ENCODE measurements at regions not wholly inside any gene's neighbourhood (a gene's known extent, or its start where the extent isn't known, plus 50 kb on each side); places are given as distances from the start of the nearest gene placed in this dataset.
"Not testable (repeated sequence)": the region's sequence is repeated elsewhere in the genome, so short reads cannot be mapped to it uniquely, and the experiment has no call there.

DNA sequence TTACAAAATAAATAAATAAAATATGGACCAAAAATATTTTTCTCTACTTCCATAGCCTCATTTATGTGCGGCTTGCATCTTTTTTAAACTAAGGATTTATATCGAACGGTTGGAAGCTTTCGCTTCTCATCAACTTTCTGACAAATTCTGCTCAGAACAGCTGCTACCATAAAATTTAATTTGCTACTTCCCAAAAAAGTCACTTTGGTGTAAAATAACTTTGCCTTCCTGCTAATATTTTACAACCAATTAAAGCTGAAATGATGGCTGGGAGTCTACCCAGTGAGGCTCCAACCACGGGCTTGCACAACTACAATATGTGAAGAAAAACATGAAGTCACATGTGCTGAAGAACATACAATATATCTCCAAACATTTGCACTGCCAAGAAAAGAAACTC, 253.1 kb upstream of the NEBL start:
- DNase-seq (ENCODE audit: low spot score) (no peak), FAIRE-seq (no peak)

DNA sequence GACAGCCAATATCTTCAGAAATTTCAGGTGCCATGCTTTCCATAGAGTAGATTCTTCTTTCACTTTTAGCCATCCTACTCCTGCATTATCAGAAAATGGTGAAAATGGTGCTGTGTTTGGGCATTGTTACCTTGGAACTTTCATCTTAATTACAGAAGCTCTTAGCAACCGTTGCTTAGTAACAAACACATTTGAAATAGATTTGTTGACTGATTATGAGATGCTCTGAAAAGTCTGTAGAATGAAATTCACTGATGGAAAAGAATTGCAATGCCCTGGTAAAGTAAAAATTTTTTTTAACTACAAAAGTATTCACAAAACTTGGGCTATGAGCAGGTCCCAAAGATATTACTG, 249.3 kb upstream of the NEBL start:
- FAIRE-seq = no peak
- no peak for DNase-seq (ENCODE audit: low spot score)

DNA sequence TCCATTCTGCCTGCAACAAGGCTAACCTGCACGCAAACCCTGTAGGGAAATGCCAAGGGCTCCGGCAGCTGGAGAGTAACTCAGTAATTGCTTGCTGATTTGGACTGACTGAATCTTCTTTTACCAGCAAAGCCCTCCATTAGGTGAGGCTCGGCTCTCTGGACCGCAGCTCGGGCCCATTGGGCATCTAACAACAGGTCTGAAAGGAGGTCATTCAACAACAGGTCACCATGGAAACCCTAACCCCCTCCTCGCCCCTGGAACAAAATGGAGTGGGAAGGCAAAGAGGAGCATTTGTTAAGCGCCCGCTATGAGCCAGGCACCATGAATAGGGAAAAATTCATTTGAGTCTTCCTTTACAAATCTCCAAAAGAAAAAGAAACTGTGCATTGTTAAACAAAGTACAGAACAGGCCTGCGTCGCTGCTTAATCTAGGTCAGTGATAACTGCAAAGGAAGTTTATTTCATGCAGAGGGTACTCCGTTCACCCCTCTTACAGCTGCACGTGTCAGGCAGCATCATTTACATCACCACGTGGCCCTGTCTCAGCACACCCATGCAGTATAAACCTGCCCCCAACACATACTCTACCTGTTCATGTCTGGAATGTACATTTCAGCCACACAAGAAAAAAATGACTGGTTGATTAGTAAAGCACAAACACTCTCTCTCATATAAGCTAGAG, 248.8 kb upstream of the NEBL start:
- FAIRE-seq = no peak
- no peak for DNase-seq (ENCODE audit: low spot score)

DNA sequence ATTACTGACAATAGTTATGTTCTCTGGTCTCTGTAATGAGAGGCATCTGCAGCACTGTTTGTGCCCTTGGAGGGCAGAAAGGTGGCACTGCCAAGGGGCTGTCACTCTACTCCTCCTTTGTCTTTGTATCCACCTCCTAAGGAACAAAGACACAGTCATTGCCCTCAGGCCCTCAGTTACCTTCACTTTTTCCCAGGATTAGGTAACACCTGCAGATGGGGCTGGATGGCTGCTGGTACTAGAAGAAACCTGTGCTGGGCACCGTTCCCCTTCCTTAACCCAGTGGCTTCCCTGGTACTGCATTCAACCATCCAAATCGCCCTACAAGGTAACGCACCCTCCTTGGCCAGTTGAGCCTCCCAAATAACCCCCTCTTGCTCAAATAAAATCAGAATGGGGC, 246.9 kb upstream of the NEBL start:
- FAIRE-seq (no peak), DNase-seq (ENCODE audit: low spot score) (no peak)

DNA sequence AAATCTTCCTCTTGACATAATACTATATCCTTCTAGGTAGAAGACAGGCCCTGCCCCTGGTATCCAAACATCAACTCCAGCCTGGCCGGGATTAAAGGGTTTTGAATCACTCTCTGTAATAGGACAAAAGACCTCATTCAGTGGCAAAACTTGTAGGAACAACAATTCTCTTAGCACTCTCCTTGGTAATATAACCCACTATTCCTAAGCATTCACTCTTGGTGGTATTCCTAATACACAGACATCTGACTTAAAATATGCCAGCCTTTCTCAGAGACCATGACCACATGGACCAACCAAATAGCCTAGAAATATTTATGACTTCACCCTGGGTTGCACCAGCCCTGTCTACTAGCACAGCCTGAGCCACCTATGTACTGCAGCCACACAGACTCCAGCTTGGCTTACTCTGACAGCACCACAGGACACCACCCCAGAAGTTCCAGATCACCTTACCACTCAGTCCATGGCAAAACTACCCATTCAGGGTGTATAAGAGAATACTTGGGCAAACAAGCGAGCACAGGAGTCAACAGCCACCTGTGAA, 244.9 kb upstream of the NEBL start:
- DNase-seq (ENCODE audit: low spot score) = no peak
- no peak for FAIRE-seq

DNA sequence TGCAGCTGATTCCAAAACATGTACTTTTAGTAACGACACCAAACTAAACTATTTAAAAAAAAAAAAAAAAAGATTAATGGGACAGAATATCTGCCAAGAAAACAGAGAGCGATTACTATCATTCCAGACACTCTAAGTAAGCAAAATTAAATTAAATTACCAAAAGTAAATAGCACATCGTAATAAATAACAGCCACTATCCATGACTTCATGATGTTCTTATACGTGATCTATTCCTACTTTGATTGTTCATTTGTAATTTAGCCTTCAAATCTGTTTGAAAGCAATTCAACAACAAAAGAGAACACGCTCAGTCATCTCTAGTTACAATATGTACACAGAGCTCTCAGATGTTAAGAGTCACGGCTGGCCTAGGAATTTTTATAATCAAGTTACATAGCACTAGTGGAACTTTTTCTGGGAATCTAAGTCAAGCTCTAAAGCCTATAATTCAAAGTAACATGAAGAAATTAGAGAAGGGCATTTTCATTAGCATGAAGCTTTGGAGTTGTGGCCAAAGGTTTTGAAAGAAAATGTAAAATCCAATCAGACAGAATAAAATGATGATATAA, 241.7 kb upstream of the NEBL start:
- FAIRE-seq = no peak
- no peak for DNase-seq (ENCODE audit: low spot score)

DNA sequence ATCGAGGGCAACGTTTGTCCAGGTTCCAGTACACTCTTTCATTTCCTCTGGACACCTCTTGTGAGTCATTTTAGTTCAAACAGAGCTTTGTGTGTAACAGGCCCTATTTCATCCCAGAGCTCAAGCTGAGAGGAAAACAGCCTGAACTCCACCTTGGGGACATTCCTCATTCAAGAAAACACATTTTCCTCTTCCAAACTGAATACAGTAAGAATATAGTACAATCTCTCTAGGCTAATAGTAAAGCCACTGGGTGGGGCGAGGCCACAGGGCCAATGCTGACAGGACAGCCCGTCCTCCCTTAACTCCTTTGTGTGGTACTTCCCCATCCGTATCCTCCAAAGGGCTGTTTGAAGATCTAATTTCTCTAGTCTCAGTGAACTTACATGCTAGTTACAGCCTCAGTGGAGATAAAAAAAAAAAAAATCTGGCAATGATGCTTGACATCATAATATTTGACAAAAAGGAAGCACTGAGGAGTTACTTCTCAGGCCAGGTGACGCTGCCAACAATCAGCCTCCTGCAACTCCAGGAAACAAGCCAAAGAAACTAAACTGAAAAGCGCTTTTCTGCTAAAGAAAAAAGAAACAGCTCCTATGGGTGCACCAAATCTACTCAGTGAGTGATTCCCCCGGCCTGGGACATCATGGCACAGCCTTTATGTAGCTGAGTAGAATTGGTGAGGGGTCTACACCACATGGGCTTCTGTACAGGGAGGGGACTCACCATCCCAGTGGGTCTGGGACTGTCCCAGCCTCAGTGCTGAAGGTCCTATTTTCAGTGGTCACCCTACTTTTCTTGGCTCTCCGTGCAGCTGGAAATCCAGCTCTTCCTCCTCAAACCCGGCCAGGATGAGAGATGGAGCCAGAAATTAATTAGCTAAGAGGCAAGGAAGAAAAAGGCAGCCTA, 238.2 kb upstream of the NEBL start:
- FAIRE-seq (no peak), DNase-seq (ENCODE audit: low spot score) (peak; percentile 48)

DNA sequence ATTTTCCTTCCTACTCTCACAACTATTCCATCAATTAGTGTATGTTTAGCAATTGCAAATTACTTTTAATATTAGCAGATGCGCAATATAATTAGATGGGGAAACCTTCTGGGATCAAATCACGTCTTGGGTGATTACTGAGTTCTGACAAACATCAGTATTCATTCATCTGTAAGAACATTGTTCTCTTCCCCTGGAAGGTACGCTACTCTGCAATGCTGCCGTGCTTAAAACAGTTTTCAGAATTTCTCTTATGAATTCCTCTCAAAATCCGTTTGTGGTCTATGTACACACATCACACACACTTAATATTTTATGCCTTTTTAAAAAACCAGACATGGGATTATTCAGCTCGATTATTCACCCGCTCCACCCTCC, 237.5 kb upstream of the NEBL start:
- DNase-seq (ENCODE audit: low spot score) (no peak), FAIRE-seq (no peak)

DNA sequence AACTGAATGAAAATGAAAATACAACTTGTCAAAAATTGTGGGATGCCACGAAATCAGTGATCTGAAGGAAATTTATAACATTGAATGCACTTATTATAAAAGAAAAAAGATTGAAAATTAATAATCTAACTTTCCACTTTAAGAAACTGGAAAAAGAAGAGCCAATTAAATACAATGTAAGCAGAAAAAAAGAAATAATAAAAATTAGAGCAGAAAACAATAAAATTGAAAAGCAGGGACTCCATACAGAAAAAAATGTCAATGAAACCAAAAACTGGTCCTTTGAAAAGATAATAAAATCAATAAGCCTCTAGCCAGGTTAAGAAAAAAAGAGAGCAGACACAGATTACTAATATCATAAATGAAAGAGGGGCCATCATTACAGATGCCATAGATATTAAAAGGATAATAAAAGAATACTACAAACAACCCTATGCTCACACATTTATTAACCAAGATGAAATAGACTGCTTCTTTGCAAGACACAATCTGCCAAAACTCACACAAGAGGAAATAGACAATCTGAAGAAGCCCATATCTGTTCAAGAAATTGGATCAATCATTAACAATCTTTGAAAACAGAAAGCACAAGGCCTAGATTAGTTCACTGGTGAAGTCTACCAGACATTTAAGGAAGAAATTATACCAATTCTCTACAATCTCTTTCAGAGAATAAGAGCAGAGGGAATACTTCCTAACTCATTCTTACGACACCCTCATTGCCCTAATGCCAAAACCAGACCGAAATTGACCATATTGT, 233.8 kb upstream of the NEBL start:
- FAIRE-seq (no peak), DNase-seq (ENCODE audit: low spot score) (no peak)

DNA sequence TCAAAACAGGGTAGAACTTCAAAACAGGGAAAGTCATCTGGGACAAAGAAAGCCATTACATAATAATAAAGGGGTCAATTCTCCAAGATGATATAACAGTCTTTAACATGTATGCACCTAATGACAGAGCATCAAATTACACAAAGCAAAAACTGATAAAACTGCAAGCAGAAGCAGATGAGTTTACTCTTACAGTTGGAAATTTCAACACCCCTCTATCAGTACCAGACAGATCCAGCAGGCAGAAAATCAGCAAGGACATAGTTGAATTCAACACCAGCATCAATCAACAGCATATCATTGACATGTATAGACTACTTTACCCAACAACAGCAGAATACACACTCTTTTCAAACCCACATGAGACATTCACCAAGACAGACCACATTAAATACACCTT, 233.0 kb upstream of the NEBL start:
- FAIRE-seq (no peak), DNase-seq (ENCODE audit: low spot score) (no peak)

DNA sequence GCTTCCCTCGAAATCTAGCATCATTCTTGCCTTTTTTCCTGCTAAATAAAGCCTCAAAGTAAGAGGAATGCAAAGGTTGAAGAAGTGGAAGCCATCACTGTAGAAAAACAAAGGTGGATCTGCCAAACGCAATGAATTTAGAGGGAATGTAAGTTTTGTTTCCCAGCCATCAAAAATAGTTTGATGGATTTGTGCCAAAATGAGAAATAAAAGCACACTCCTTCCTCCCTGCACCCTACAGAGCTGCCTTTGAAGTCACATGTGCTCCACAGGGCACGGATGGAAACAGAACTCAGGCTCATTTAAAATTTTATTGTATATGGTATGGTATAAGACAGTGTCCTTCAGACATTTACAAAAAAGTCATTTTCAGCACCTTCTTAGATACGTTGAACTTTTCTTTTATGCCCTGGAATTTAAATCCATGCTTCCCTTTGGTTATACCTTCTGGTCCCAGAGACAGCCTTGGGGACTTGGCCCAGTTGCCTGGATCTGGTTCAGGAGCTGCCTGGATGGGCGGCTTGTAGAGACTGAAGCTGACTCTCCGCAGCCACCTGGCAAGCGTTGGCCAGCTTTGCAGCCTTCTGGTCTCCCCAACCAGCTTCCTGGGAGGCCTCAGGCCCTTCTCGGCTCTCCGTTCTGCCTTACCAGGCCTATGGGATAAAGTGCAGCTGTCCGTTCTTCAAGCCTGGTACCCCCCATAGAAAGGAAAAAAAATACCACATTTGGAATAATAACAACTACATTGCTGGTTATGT, 228.5 kb upstream of the NEBL start:
- DNase-seq (ENCODE audit: low spot score) = no peak
- no peak for FAIRE-seq

DNA sequence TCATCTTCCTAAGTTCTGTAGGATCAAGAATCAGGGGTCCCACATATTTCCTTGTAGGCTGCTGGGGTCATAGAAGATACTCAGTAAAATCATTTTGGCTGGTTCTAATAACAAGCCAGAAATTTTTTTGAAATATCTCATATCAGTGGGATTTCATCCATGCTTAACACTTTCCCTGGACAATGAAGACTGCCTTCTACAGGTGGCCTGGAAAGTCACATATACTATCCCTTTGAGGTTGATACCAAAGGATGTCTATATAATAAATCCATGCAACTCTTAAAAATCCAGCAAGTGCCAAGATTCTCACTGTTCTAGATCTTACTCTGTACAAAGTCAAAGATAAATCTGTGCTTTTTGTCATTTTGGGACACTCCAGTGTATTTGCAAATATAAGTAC, 225.8 kb upstream of the NEBL start:
- FAIRE-seq (no peak), DNase-seq (ENCODE audit: low spot score) (no peak)

DNA sequence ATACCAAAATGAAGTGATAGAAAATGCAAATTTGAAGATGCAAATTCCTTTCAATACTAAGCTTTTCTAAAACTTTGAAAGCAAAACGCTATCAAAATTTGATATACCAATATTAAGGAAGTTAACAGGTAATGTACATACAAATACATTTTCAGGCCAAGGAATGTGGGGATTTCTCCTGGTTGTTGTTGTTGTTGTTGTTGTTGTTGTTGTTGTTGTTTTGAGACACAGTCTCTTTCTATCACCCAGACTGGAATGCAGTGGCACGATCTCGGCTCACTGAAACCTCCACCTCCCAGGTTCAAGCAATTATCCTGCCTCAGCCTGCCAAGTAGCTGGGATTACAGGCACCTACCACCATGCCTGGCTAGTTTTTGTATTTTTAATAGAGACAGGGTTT, 224.7 kb upstream of the NEBL start:
- FAIRE-seq = not testable (repeated sequence)

DNA sequence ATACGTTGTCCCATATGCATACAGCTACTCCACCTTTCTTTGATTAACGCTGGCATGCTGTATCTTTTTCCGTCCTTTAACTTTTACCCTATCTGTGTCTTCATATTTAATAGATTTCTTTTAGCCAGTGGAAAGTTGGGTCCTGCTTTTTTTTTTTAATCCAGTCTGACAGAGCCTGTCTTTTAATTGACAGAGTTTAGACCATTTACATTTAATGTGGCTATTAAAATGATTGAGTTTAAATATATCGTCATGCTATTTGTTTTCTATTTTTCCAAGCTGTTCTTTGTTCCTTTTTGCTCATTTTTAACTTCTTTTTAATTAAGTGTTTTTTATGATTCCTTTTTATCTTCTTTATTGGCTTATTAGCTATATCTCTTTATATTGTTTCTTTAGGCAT, 217.6 kb upstream of the NEBL start:
- DNase-seq (ENCODE audit: low spot score) = no peak
- no peak for FAIRE-seq

More for the DNA sequence above, 224.7 kb upstream of the NEBL start:
- not testable (repeated sequence) for DNase-seq (ENCODE audit: low spot score)

DNA sequence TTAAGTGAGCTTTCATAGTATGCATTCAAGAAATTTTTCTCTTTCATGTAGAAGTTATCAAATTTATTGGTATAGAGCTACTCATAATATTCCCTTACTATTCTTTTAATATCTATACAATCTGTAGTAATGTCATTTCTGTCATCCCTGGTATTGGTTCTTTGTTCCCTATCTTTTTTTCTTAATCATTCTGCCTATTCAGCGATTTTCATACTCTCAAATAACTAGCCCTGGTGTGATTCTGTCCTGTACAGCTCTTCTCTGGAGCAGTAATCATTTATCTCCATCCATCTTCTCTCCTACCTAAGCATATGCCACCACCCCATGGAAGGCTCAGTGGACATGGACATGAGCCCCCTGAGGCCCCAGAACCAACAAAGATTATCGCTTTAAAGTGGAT, 213.2 kb upstream of the NEBL start:
- FAIRE-seq = no peak

DNA sequence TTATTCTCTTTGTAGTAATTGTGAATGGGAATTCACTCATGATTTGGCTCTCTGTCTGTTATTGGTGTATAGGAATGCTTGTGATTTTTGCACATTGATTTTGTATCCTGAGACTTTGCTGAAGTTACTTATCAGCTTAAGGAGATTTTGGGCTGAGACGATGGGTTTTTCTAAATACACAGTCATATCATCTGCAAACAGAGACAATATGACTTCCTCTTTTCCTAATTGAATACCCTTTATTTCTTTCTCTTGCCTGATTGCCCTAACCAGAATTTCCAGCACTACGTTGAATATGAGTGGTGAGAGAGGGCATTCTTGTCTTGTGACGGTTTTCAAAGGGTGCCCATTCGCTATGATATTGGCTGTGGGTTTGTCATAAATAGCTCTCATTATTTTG, 209.8 kb upstream of the NEBL start:
- FAIRE-seq; DNase-seq (ENCODE audit: low spot score): not testable (repeated sequence)

More for the DNA sequence above, 213.2 kb upstream of the NEBL start:
- no peak for DNase-seq (ENCODE audit: low spot score)

DNA sequence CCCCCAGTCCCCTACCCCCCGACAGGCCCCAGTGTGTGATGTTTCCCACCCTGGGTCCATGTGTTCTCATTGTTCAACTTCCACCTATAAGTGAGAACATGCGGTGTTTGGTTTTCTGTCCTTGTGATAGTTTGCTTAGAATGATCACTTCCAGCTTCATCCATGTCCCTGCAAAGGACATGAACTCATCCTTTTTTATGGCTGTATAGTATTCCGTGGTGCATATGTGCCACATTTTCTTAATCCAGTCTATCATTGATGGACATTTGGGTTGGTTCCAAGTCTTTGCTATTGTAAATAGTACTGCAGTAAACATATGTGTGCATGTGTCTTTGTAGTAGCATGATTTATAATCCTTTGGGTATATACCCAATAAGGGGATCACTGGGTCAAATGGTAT, 208.2 kb upstream of the NEBL start:
- not testable (repeated sequence) for FAIRE-seq; DNase-seq (ENCODE audit: low spot score)

DNA sequence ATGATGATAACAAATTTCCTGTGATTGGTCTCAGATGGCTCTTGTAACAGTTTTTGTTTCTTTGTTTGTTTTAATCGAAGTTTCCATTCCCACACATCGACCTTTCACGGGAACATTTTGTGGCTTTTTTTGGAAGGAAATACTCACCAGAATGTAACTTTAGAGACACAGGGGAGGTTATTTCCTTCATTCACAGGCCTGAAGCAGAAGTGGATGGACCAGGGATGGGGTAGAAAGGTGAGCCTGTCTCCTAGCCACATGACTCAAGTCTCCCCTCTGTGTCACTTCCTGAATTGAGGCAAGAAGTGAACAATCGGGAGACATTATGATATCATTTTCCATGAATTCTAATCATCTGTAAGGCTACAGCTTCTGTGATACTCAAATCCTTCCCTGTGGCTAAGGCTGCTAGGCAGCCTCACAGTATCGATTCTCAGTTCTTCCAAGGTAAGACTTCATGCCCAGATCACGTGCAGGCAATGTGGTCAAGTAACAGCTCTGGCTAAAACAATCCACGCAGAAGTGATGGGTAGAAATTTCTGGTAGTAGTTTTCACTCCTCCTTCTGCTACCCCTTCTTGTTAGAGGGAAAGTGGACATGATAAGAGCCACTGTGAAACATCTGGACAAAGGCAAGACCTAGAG, 203.9 kb upstream of the NEBL start:
- DNase-seq (ENCODE audit: low spot score) (peak; percentile 21), FAIRE-seq (peak; percentile 20)

DNA sequence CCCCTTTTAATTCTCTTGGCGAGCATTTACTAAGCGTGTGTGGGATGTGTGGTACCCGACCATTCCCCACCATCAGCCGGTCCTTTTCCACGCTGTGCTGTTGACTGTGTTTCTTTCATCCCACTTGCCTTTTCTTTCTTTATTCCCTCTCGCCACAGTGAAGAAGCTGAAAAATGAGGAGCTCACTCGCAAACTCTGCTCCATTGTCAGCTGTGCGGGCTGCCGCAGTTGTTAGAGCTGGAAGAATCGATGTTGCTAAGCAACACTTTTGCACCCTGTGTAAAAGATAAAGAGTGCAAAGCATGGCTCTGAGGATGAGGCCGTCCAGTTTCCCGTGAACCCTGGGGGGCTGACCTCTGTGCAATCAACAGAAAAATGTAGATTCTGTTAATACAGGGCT, 203.1 kb upstream of the NEBL start:
- no peak for FAIRE-seq
- no peak for DNase-seq (ENCODE audit: low spot score)

All from urothelium cell line (cell line).